ENCODE measurements at regions not wholly inside any gene's neighbourhood (a gene's known extent, or its start where the extent isn't known, plus 50 kb on each side); places are given as distances from the start of the nearest gene placed in this dataset.

- 54% methylated on average over 5 of the region's 5 CpGs for WGBS (ENCODE audit: insufficient coverage, insufficient replicate concordance, low lambda C conversion rate, missing lambda C conversion rate)
- Histone ChIP-seq H3K79me2 (ENCODE audit: control insufficient read depth, insufficient read depth, low read length) (no peaks in the 10 kb centered on the region), H3K4me2 (ENCODE audit: control insufficient read depth, insufficient read depth) (no peak overlapping the region), H3K36me3 (ENCODE audit: control insufficient read depth in 2 of 2, insufficient read depth in 2 of 2, low read length in 1 of 2) (no peaks in the 10 kb centered on the region), H4K20me1 (ENCODE audit: control insufficient read depth, insufficient read depth) (no peaks in the 10 kb centered on the region), H3K27me3 (replicated peaks in 1 of 2; ENCODE audit: control insufficient read depth in 2 of 2, insufficient read depth in 2 of 2, low read length in 1 of 2) (no peaks in the 10 kb centered on the region), H3K9me3 (replicated peaks; ENCODE audit: control insufficient read depth, insufficient read depth, low read length) (no peaks in the 10 kb centered on the region; the same call in 2 of the 3 replicates), H2AFZ (ENCODE audit: control insufficient read depth, low read depth, low read length) (no peak overlapping the region), H3K4me1 (ENCODE audit: control insufficient read depth, insufficient read depth, low read length) (no peaks in the 10 kb centered on the region), H3K9ac (ENCODE audit: control insufficient read depth, insufficient read depth, low read length) (no peak overlapping the region), H3K4me3 (no peak overlapping the region), H3K27ac (ENCODE audit: control insufficient read depth, insufficient read depth) (no peak overlapping the region)
- BruUV-seq (replicated peaks), result no TSS peak
- SMC1A ChIA-PET (ENCODE audit: uncharacterized antibody, unreplicated experiment), result no interaction called here
- CTCF ChIA-PET, result no interaction called here
- POLR2A ChIA-PET, result no interaction called here
- ATAC-seq (no peak), FAIRE-seq (no peak), DNase-seq (ENCODE audit: low read depth, low spot score) (no peak)
- intact Hi-C loops (cut with micrococcal nuclease; ENCODE audit: unreplicated experiment) (no loop called here), in situ Hi-C loops (cut with MboI) (no loop called here)
- RAD21 ChIA-PET (ENCODE audit: unreplicated experiment), result no interaction called here
- TF ChIP-seq BRCA1 (IDR thresholded peaks at IDR 0.05; ENCODE audit: low read depth, low read length) (no peak), SKIL (IDR thresholded peaks at IDR 0.05; ENCODE audit: low read depth, poor library complexity, severe bottlenecking) (no peak), NR2C1 (IDR thresholded peaks at IDR 0.05) (no peak), SUZ12 (IDR thresholded peaks at IDR 0.05; ENCODE audit: unreplicated experiment) (no peak), LARP7 (IDR thresholded peaks at IDR 0.05) (no peak), GABPA (IDR thresholded peaks at IDR 0.05; ENCODE audit: low read depth) (no peak), NR2C2 (IDR thresholded peaks at IDR 0.05; ENCODE audit: borderline replicate concordance, control insufficient read depth, insufficient read length, low read depth) (no peak), CBX5 (IDR thresholded peaks at IDR 0.05; ENCODE audit: low read depth) (no peak), EP300 (IDR thresholded peaks at IDR 0.05; ENCODE audit: borderline replicate concordance in 1 of 2, control insufficient read depth in 1 of 2, low read depth in 2 of 2, low read length in 2 of 2) (no peak), SUPT20H (IDR thresholded peaks at IDR 0.05; ENCODE audit: borderline replicate concordance, control insufficient read depth, low read depth, low read length) (no peak), NRF1 (conservative IDR thresholded peaks at IDR 0.05; ENCODE audit: low read depth, low read length) (no peak), REST (IDR thresholded peaks at IDR 0.05; ENCODE audit: low read depth, low read length) (no peak), BCLAF1 (IDR thresholded peaks at IDR 0.05) (no peak), MYC (IDR thresholded peaks at IDR 0.05; ENCODE audit: insufficient read depth, insufficient read length, insufficient replicate concordance, low read length, severe bottlenecking) (no peak), JUNB (IDR thresholded peaks at IDR 0.05) (no peak), NFXL1 (IDR thresholded peaks at IDR 0.05; ENCODE audit: borderline replicate concordance) (no peak)
Measured at GRCh38 chr5:159737263-159737662, 179.0 kb upstream of the ADRA1B start.

Data from GM12878 (cell line).